HepG2 (cell line): ENCODE measurements at regions not wholly inside any gene's neighbourhood (a gene's known extent, or its start where the extent isn't known, plus 50 kb on each side); places are given as distances from the start of the nearest gene placed in this dataset.
"Not testable (repeated sequence)": the region's sequence is repeated elsewhere in the genome, so short reads cannot be mapped to it uniquely, and the experiment has no call there.

ENCODE experiments used
- ATAC-seq: fragments of 200-7000 bp; cut with Tn5 transposase; 3 replicates; pipeline ENCODE4 v1.9.1; 2020; ENCODE audit warnings: mild to moderate bottlenecking, moderate library complexity
- BruUV-seq: library from RNA; stranded (reverse); fragments of 400-500 nt; replicated peaks from 2 replicates; lab custom pipeline; 2021; lab: Mats Ljungman, UMichigan
- CTCF ChIA-PET: fragments of 300-600 bp; formaldehyde crosslinking; extraction: SDS; loops from one replicate; lab custom pipeline; 2021; ENCODE audit warnings: low total read pairs, inconsistent platforms, low intra/inter-chr PET ratio; lab: Yijun Ruan, JAX
- POLR2A ChIA-PET: fragments of 350-600 bp; sonication (Branson Sonifier 250); formaldehyde crosslinking; loops from one replicate; lab custom pipeline; 2020; ENCODE audit warnings: antibody characterized with exemption, inconsistent platforms; lab: Yijun Ruan, JAX
- DNase-seq: peaks from one replicate; pipeline ENCODE4 v3.0.0-alpha.2; 2015; ENCODE audit warnings: low spot score
- FAIRE-seq: peaks from 3 replicates; lab custom pipeline; 2011; peaks lifted over from hg19 to GRCh38; lab: Jason Lieb, UNC
- H2AFZ ChIP-seq: one replicate; pipeline ENCODE4 v1.6.1; 2011; ENCODE audit warnings: low read length, inconsistent platforms
- H3K27ac ChIP-seq: fragments of 300-600 bp; 3 replicates; pipeline ENCODE4 v1.8.0; 2011; ENCODE audit warnings: mixed run types, mild to moderate bottlenecking, mixed read lengths, low read length, inconsistent platforms; ENCODE audit not compliant: insufficient read depth; ENCODE audit errors: extremely low read length
- H3K27me3 ChIP-seq, 2 experiments: fragments of 200-600 bp in 1 of 2; 2 replicates in 1 of 2; 3 replicates in 1 of 2; pipeline versions ENCODE4 v1.6.0 to v1.8.0; 2011; ENCODE audit warnings: low read length in 2 of 2, mild to moderate bottlenecking in 2 of 2, moderate library complexity in 2 of 2, inconsistent platforms in 1 of 2; ENCODE audit not compliant: insufficient read depth in 2 of 2, control insufficient read depth in 1 of 2
- H3K36me3 ChIP-seq, 2 experiments: fragments of 200-600 bp in 1 of 2; replicated peaks in 1 of 2; 2 replicates in 1 of 2; 3 replicates in 1 of 2; pipeline versions ENCODE4 v1.5.1 to v1.8.0; 2011; ENCODE audit warnings: low read length in 2 of 2, inconsistent platforms in 1 of 2; ENCODE audit not compliant: insufficient read depth in 2 of 2, control insufficient read depth in 1 of 2
- H3K4me1 ChIP-seq: 2 replicates; pipeline ENCODE4 v1.5.1; 2012; ENCODE audit warnings: low read length, inconsistent platforms; ENCODE audit not compliant: insufficient read depth
- H3K4me2 ChIP-seq: 2 replicates; pipeline ENCODE4 v1.6.0; 2011; ENCODE audit warnings: low read depth, low read length, inconsistent platforms
- H3K4me3 ChIP-seq, 3 experiments: fragments of 200-600 bp in 1 of 3; sonication (generic), shearing (Covaris generic) in 1 of 3; replicated peaks in 1 of 3; 2 replicates each; pipeline ENCODE4 v1.5.1; 2011 to 2016; ENCODE audit warnings: low read length in 3 of 3, inconsistent platforms in 2 of 3, low read depth in 2 of 3, mild to moderate bottlenecking in 2 of 3, control low read depth in 1 of 3, mixed read lengths in 1 of 3; ENCODE audit not compliant: insufficient read depth in 1 of 3
- H3K79me2 ChIP-seq: one replicate; pipeline ENCODE4 v1.6.1; 2011; ENCODE audit warnings: low read length, inconsistent platforms; ENCODE audit not compliant: insufficient read depth
- H3K9ac ChIP-seq: 2 replicates; pipeline ENCODE4 v1.6.0; 2011; ENCODE audit warnings: mild to moderate bottlenecking, low read depth, low read length, inconsistent platforms; ENCODE audit not compliant: insufficient read depth
- H3K9me3 ChIP-seq: 2 replicates; pipeline ENCODE4 v1.5.1; 2012; ENCODE audit warnings: mild to moderate bottlenecking, low read length
- H4K20me1 ChIP-seq: 2 replicates; pipeline ENCODE4 v1.6.0; 2011; ENCODE audit warnings: inconsistent platforms, mild to moderate bottlenecking, low read length, moderate library complexity; ENCODE audit not compliant: insufficient read depth
- ATAD3A ChIP-seq: sonication (generic); formaldehyde crosslinking; IDR thresholded peaks from 2 replicates; pipeline ENCODE4 v1.4.0; 2020; ENCODE audit warnings: missing genetic modification reagents
- FIP1L1 ChIP-seq: fragments of 200-400 bp; formaldehyde crosslinking; IDR thresholded peaks from 2 replicates; pipeline ENCODE4 v1.6.1; 2018; ENCODE audit warnings: low read depth, mild to moderate bottlenecking, low read length, moderate library complexity, borderline replicate concordance; ENCODE audit not compliant: insufficient read depth
- MBD4 ChIP-seq: IDR thresholded peaks from 2 replicates; pipeline ENCODE4 v1.6.1; 2012; ENCODE audit warnings: low read length, inconsistent platforms, borderline replicate concordance
- MTA3 ChIP-seq: sonication (generic); formaldehyde crosslinking; IDR thresholded peaks from 2 replicates; pipeline ENCODE4 v1.4.0; 2020; ENCODE audit warnings: missing genetic modification reagents
- MTF2 ChIP-seq: sonication (generic); formaldehyde crosslinking; IDR thresholded peaks from 2 replicates; pipeline ENCODE4 v1.5.0; 2020; ENCODE audit warnings: missing genetic modification reagents, borderline replicate concordance
- TEAD3 ChIP-seq: optimal IDR thresholded peaks from 2 replicates; pipeline ENCODE3; 2016; ENCODE audit warnings: borderline replicate concordance
- ZNF264 ChIP-seq: sonication (generic); formaldehyde crosslinking; IDR thresholded peaks from 2 replicates; pipeline ENCODE4 v1.4.0; 2020; ENCODE audit warnings: missing genetic modification reagents
- ZNF329 ChIP-seq: sonication (generic); formaldehyde crosslinking; IDR thresholded peaks from 2 replicates; pipeline ENCODE4 v1.9.0; 2021; ENCODE audit warnings: low read depth, mild to moderate bottlenecking, missing genetic modification reagents
- ZNF878 ChIP-seq: sonication (generic); formaldehyde crosslinking; IDR thresholded peaks from 2 replicates; pipeline ENCODE4 v1.8.1; 2023; ENCODE audit warnings: mild to moderate bottlenecking, missing genetic modification reagents, moderate library complexity
- WGBS: methylation state at CpG from one replicate; pipeline ENCODE4 v1.1.6; 2017; ENCODE audit warnings: low lambda C conversion rate; 5-methylcytosine and 5-hydroxymethylcytosine counted together
- in situ Hi-C: cut with HindIII; loops from 2 replicates; pipeline ENCODE4 v1.10.0; 2017; ENCODE audit warnings: low pct_unique_long_range_greater_than_20kb; ENCODE audit not compliant: extremely low pct_ligation_motif_present
- intact Hi-C: fragments of 100-400 bp; cut with micrococcal nuclease; formaldehyde crosslinking; loops from one replicate; pipeline ENCODE4 v1.10.0; 2022; ENCODE audit not compliant: unreplicated experiment
- TF ChIP-seq, protein P1 (sequence below): sonication (generic); formaldehyde crosslinking; IDR thresholded peaks from 2 replicates; pipeline ENCODE4 v1.5.0; 2020; ENCODE audit warnings: mild to moderate bottlenecking, missing genetic modification reagents
- TF ChIP-seq, protein P2 (sequence below): sonication (generic); formaldehyde crosslinking; IDR thresholded peaks from 2 replicates; pipeline ENCODE4 v1.4.0; 2020; ENCODE audit warnings: mild to moderate bottlenecking, missing genetic modification reagents
- TF ChIP-seq, protein P3 (sequence below): IDR thresholded peaks from 2 replicates; pipeline ENCODE4 v1.6.1; 2016; ENCODE audit warnings: low read depth, missing genetic modification reagents, missing compliant biosample characterization

DNA sequence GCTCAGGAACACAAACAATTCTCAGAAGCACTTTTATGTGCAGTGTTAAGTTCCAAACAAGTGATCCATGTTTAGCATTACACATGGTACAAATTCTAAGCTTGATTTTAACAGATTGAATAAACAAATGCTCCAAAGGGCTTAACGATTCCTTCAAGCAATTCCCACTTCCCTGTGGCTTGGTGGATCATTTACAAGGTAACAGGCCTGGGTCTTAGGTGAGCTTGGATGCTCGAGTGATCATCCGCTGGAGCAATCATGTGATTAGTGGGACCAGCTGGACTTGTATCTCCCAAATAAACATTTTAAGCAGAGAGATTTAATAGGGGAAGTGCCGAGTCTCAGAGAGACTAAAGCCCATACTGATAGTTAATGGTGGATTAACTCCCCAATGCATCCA is 70.7 kb downstream of the CALM1 start (continued):
- TF ChIP-seq, protein P1, sequence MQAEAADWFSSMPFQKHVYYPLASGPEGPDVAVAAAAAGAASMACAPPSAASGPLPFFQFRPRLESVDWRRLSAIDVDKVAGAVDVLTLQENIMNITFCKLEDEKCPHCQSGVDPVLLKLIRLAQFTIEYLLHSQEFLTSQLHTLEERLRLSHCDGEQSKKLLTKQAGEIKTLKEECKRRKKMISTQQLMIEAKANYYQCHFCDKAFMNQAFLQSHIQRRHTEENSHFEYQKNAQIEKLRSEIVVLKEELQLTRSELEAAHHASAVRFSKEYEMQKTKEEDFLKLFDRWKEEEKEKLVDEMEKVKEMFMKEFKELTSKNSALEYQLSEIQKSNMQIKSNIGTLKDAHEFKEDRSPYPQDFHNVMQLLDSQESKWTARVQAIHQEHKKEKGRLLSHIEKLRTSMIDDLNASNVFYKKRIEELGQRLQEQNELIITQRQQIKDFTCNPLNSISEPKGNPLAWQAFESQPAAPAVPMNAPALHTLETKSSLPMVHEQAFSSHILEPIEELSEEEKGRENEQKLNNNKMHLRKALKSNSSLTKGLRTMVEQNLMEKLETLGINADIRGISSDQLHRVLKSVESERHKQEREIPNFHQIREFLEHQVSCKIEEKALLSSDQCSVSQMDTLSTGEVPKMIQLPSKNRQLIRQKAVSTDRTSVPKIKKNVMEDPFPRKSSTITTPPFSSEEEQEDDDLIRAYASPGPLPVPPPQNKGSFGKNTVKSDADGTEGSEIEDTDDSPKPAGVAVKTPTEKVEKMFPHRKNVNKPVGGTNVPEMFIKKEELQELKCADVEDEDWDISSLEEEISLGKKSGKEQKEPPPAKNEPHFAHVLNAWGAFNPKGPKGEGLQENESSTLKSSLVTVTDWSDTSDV (CRISPR knock-in tag) = no peak
- no peak for TF ChIP-seq FIP1L1
- TF ChIP-seq, protein P2, sequence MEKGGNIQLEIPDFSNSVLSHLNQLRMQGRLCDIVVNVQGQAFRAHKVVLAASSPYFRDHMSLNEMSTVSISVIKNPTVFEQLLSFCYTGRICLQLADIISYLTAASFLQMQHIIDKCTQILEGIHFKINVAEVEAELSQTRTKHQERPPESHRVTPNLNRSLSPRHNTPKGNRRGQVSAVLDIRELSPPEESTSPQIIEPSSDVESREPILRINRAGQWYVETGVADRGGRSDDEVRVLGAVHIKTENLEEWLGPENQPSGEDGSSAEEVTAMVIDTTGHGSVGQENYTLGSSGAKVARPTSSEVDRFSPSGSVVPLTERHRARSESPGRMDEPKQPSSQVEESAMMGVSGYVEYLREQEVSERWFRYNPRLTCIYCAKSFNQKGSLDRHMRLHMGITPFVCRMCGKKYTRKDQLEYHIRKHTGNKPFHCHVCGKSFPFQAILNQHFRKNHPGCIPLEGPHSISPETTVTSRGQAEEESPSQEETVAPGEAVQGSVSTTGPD (CRISPR knock-in tag) = no peak
- TF ChIP-seq, protein P3, sequence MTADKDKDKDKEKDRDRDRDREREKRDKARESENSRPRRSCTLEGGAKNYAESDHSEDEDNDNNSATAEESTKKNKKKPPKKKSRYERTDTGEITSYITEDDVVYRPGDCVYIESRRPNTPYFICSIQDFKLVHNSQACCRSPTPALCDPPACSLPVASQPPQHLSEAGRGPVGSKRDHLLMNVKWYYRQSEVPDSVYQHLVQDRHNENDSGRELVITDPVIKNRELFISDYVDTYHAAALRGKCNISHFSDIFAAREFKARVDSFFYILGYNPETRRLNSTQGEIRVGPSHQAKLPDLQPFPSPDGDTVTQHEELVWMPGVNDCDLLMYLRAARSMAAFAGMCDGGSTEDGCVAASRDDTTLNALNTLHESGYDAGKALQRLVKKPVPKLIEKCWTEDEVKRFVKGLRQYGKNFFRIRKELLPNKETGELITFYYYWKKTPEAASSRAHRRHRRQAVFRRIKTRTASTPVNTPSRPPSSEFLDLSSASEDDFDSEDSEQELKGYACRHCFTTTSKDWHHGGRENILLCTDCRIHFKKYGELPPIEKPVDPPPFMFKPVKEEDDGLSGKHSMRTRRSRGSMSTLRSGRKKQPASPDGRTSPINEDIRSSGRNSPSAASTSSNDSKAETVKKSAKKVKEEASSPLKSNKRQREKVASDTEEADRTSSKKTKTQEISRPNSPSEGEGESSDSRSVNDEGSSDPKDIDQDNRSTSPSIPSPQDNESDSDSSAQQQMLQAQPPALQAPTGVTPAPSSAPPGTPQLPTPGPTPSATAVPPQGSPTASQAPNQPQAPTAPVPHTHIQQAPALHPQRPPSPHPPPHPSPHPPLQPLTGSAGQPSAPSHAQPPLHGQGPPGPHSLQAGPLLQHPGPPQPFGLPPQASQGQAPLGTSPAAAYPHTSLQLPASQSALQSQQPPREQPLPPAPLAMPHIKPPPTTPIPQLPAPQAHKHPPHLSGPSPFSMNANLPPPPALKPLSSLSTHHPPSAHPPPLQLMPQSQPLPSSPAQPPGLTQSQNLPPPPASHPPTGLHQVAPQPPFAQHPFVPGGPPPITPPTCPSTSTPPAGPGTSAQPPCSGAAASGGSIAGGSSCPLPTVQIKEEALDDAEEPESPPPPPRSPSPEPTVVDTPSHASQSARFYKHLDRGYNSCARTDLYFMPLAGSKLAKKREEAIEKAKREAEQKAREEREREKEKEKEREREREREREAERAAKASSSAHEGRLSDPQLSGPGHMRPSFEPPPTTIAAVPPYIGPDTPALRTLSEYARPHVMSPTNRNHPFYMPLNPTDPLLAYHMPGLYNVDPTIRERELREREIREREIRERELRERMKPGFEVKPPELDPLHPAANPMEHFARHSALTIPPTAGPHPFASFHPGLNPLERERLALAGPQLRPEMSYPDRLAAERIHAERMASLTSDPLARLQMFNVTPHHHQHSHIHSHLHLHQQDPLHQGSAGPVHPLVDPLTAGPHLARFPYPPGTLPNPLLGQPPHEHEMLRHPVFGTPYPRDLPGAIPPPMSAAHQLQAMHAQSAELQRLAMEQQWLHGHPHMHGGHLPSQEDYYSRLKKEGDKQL (CRISPR knock-in tag) = no peak
- TF ChIP-seq MTA3 (CRISPR knock-in tag) = no peak
- TF ChIP-seq ATAD3A (CRISPR knock-in tag) = no peak
- TF ChIP-seq TEAD3 = no peak
- TF ChIP-seq ZNF878 (CRISPR knock-in tag) = no peak
- TF ChIP-seq MBD4 = no peak
- no peak for TF ChIP-seq ZNF264 (CRISPR knock-in tag)
- TF ChIP-seq MTF2 (CRISPR knock-in tag) = no peak
- no peak for TF ChIP-seq ZNF329

DNA sequence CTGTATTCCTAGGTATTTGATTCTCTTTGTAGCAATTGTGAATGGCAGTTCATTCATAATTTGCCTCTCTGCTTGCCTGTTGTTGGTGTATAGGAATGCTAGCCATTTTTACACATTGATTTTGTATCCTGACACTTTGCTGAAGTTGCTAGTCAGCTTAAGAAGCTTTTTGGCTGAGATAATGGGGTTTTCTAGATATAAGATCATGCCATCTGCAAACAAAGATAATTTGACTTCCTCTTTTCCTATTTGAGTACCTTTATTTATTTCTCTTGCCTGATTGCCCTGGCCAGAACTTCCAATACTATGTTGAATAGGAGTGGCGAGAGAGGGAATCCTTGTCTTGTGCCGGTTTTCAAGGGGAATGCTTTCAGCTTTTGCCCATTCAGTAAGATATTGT is 72.6 kb downstream of the CALM1 start:
- H3K36me3 ChIP-seq, DNase-seq, intact Hi-C loops, ATAC-seq, H3K9ac ChIP-seq, H3K4me1 ChIP-seq, H3K79me2 ChIP-seq, H3K4me3 ChIP-seq, in situ Hi-C loops, H3K27ac ChIP-seq, CTCF ChIA-PET, H3K27me3 ChIP-seq, H2AFZ ChIP-seq, BruUV-seq, H3K9me3 ChIP-seq, H4K20me1 ChIP-seq, H3K4me2 ChIP-seq, FAIRE-seq, POLR2A ChIA-PET: not testable (repeated sequence)
- 46% methylated on average over 2 of the region's 2 CpGs for WGBS
